HEK293T (cell line): ENCODE measurements at regions not wholly inside any gene's neighbourhood (a gene's known extent, or its start where the extent isn't known, plus 50 kb on each side); places are given as distances from the start of the nearest gene placed in this dataset.

Experiments used
- NFRKB ChIP-seq: fragments of 450-650 bp; IDR thresholded peaks from 2 replicates; pipeline ENCODE4 v1.6.1; 2016; ENCODE audit warnings: mild to moderate bottlenecking, moderate library complexity
- SUZ12 ChIP-seq: fragments of 450-650 bp; IDR thresholded peaks from 2 replicates; pipeline ENCODE4 v1.6.1; 2016; ENCODE audit warnings: mild to moderate bottlenecking
- ZNF384 ChIP-seq: fragments of 450-650 bp; IDR thresholded peaks from 2 replicates; pipeline ENCODE4 v1.6.1; 2016

- TF ChIP-seq NFRKB = no peak
- TF ChIP-seq SUZ12 = no peak
- TF ChIP-seq ZNF384 = no peak
Measured at GRCh38 chr15:39416258-39416657, 164.6 kb upstream of the THBS1 start.
